K562 (cell line): ENCODE measurements at regions not wholly inside any gene's neighbourhood (a gene's known extent, or its start where the extent isn't known, plus 50 kb on each side); places are given as distances from the start of the nearest gene placed in this dataset.

Source experiments
- ATAC-seq: fragments of 200-7000 bp; cut with Tn5 transposase; 3 replicates; pipeline ENCODE4 v1.9.1; 2020; ENCODE audit warnings: moderate library complexity
- BruUV-seq: library from RNA; stranded (reverse); fragments of 400-500 nt; replicated peaks from 2 replicates; lab custom pipeline; 2021; lab: Mats Ljungman, UMichigan
- CTCF ChIA-PET: fragments of 300-600 bp; formaldehyde crosslinking; extraction: SDS; loops from one replicate; lab custom pipeline; 2021; ENCODE audit warnings: low intra/inter-chr PET ratio; lab: Yijun Ruan, JAX
- POLR2A ChIA-PET: fragments of 300-600, 350-650 bp; sonication (Branson Sonifier 250); formaldehyde crosslinking; extraction: SDS; loops from one replicate; lab custom pipeline; 2021; ENCODE audit warnings: antibody characterized with exemption, inconsistent platforms; lab: Yijun Ruan, JAX
- DNase-seq, 4 experiments: peaks; one replicate each; pipeline versions ENCODE4 v3.0.0 to v3.0.0-alpha.2; 2011 to 2018; ENCODE audit warnings: low spot score in 3 of 4, mixed read lengths in 3 of 4; ENCODE audit errors: extremely low read depth in 1 of 4
- FAIRE-seq: peaks from 2 replicates; lab custom pipeline; 2011; peaks lifted over from hg19 to GRCh38; lab: Jason Lieb, UNC
- H2AFZ ChIP-seq: 2 replicates; pipeline ENCODE4 v1.6.0; 2011; ENCODE audit warnings: low read depth, low read length, control low read depth, inconsistent platforms
- H3K27ac ChIP-seq: fragments of 200-600 bp; 3 replicates; pipeline ENCODE4 v1.8.0; 2011; ENCODE audit warnings: low read depth, mild to moderate bottlenecking, control low read depth, inconsistent platforms, low read length, moderate library complexity, mixed read lengths; ENCODE audit errors: extremely low read depth
- H3K27me3 ChIP-seq, 2 experiments: fragments of 300-600 bp in 1 of 2; 2 replicates in 1 of 2; 3 replicates in 1 of 2; pipeline versions ENCODE4 v1.6.0 to v1.8.0; 2011; ENCODE audit warnings: inconsistent platforms in 2 of 2, low read length in 2 of 2, mild to moderate bottlenecking in 1 of 2, mixed read lengths in 1 of 2, moderate library complexity in 1 of 2; ENCODE audit not compliant: control insufficient read depth in 2 of 2, insufficient read depth in 2 of 2
- H3K36me3 ChIP-seq: fragments of 300-600 bp; 3 replicates; pipeline ENCODE4 v1.8.0; 2011; ENCODE audit warnings: mild to moderate bottlenecking, low read length, inconsistent platforms; ENCODE audit not compliant: control insufficient read depth, insufficient read depth
- H3K4me1 ChIP-seq, 2 experiments: fragments of 200-600 bp in 1 of 2; replicated peaks in 1 of 2; 2 replicates in 1 of 2; 3 replicates in 1 of 2; pipeline versions ENCODE4 v1.5.1 to v1.8.0; 2011; ENCODE audit warnings: inconsistent platforms in 2 of 2, low read length in 2 of 2, mild to moderate bottlenecking in 1 of 2, mixed read lengths in 1 of 2, moderate library complexity in 1 of 2; ENCODE audit not compliant: control insufficient read depth in 2 of 2, insufficient read depth in 2 of 2
- H3K4me2 ChIP-seq: 2 replicates; pipeline ENCODE4 v1.6.1; 2011; ENCODE audit warnings: low read length, control low read depth, inconsistent platforms, mixed read lengths; ENCODE audit not compliant: insufficient read depth
- H3K4me3 ChIP-seq: fragments of 200-600 bp; sonication (generic), shearing (Covaris generic); 2 replicates; pipeline ENCODE4 v1.5.1; 2016; ENCODE audit warnings: control low read depth, inconsistent platforms
- H3K79me2 ChIP-seq: fragments of 200-600 bp; 3 replicates; pipeline ENCODE4 v1.8.0; 2011; ENCODE audit warnings: low read length, inconsistent platforms; ENCODE audit not compliant: control insufficient read depth, insufficient read depth
- H3K9ac ChIP-seq, 2 experiments: 2 replicates each; pipeline versions ENCODE4 v1.6.0 to v1.6.1; 2011; ENCODE audit warnings: low read depth in 2 of 2, low read length in 2 of 2, control low read depth in 1 of 2, inconsistent platforms in 1 of 2, mild to moderate bottlenecking in 1 of 2, mixed read lengths in 1 of 2; ENCODE audit not compliant: insufficient read depth in 1 of 2
- H3K9me1 ChIP-seq: one replicate; pipeline ENCODE4 v1.6.0; 2011; ENCODE audit warnings: inconsistent platforms, mild to moderate bottlenecking, low read length, moderate library complexity; ENCODE audit not compliant: control insufficient read depth, insufficient read depth
- H3K9me3 ChIP-seq: replicated peaks from 2 replicates; pipeline ENCODE4 v1.5.1; 2011; ENCODE audit warnings: low read depth, low read length, inconsistent platforms; ENCODE audit not compliant: control insufficient read depth, insufficient read depth
- H4K20me1 ChIP-seq: replicated peaks from 2 replicates; pipeline ENCODE4 v1.6.1; 2011; ENCODE audit warnings: low read length, inconsistent platforms, mixed read lengths; ENCODE audit not compliant: control insufficient read depth, insufficient read depth
- BRF2 ChIP-seq: IDR thresholded peaks from 3 replicates; pipeline ENCODE4 v1.6.1; 2011; ENCODE audit warnings: borderline replicate concordance, mild to moderate bottlenecking; ENCODE audit not compliant: insufficient read length, insufficient read depth
- CAMTA2 ChIP-seq: fragments of 250-450 bp; sonication (Bioruptor Pico); conservative IDR thresholded peaks from 2 replicates; pipeline ENCODE4 v1.5.1; 2022
- CLOCK ChIP-seq: fragments of 250-450 bp; sonication (Bioruptor Pico); IDR thresholded peaks from 2 replicates; pipeline ENCODE4 v1.4.0; 2020; ENCODE audit warnings: mild to moderate bottlenecking, moderate library complexity, borderline replicate concordance
- HMG20B ChIP-seq: fragments of 250-450 bp; sonication (Bioruptor Pico); IDR thresholded peaks from 2 replicates; pipeline ENCODE4 v1.5.0; 2021; ENCODE audit warnings: mild to moderate bottlenecking
- KAT2B ChIP-seq: IDR thresholded peaks from one replicate; pipeline ENCODE4 v1.6.1; 2012; ENCODE audit warnings: low read depth, mild to moderate bottlenecking, control low read depth, inconsistent platforms, low read length, moderate library complexity
- KAT8 ChIP-seq: fragments of 450-650 bp; IDR thresholded peaks from 2 replicates; pipeline ENCODE4 v1.6.1; 2016; ENCODE audit warnings: low read depth, mild to moderate bottlenecking
- KDM1A ChIP-seq, 2 experiments: fragments of 450-650 bp; IDR thresholded peaks; 2 replicates each; pipeline ENCODE4 v1.6.1; 2016; ENCODE audit warnings: mild to moderate bottlenecking in 2 of 2
- SAP30 ChIP-seq: fragments of 200-600 bp; sonication (generic); IDR thresholded peaks from 2 replicates; pipeline ENCODE4 v1.6.1; 2012; ENCODE audit warnings: borderline replicate concordance, low read depth, mild to moderate bottlenecking, moderate library complexity, low read length, control low read depth, inconsistent platforms; ENCODE audit not compliant: insufficient read depth, poor library complexity, severe bottlenecking
- SRSF7 ChIP-seq: fragments of 200-400 bp; formaldehyde crosslinking; optimal IDR thresholded peaks from 2 replicates; pipeline ENCODE3; 2017; ENCODE audit warnings: mild to moderate bottlenecking, low read depth, low read length
- TBL1XR1 ChIP-seq, 2 experiments: IDR thresholded peaks; 2 replicates each; pipeline ENCODE4 v1.6.1; 2012; ENCODE audit warnings: improper control_type of control experiment in 2 of 2, low read length in 2 of 2, mild to moderate bottlenecking in 1 of 2
- TRIM24 ChIP-seq, 2 experiments: fragments of 450-650 bp; IDR thresholded peaks; 2 replicates each; pipeline ENCODE4 v1.6.1; 2016
- ZC3H8 ChIP-seq: fragments of 450-650 bp; IDR thresholded peaks from 2 replicates; pipeline ENCODE4 v1.6.1; 2017
- ZNF274 ChIP-seq: IDR thresholded peaks from 2 replicates; pipeline ENCODE4 v1.6.1; 2011; ENCODE audit warnings: low read depth, mild to moderate bottlenecking, low read length, moderate library complexity, borderline replicate concordance
- ZNF436 ChIP-seq: fragments of 250-450, 450-650 bp; sonication (Bioruptor Pico); formaldehyde crosslinking; IDR thresholded peaks from 2 replicates; pipeline ENCODE4 v1.7.0; 2020; ENCODE audit warnings: mild to moderate bottlenecking
- in situ Hi-C: fragments of 300-500 bp; cut with MboI; formaldehyde crosslinking; loops from 4 replicates; pipeline ENCODE4 v1.15.0; 2018; ENCODE audit warnings: inconsistent platforms, mixed read lengths
- intact Hi-C: fragments of 100-400 bp; cut with micrococcal nuclease; formaldehyde crosslinking; loops from 2 replicates; pipeline ENCODE4 v1.14.2; 2022

GRCh38 chr19:28914173-28914572, 298.8 kb downstream of the UQCRFS1 start:
- no peak for FAIRE-seq
- ATAC-seq, result no peak
- Histone ChIP-seq H3K4me3 (no peak overlapping the region), H2AFZ (no peak overlapping the region), H4K20me1 (no peaks in the 10 kb centered on the region), H3K4me1 (no peaks in the 10 kb centered on the region), H3K27ac (no peak overlapping the region), H3K79me2 (no peaks in the 10 kb centered on the region), H3K4me2 (no peak overlapping the region), H3K9me1 (no peaks in the 10 kb centered on the region), H3K9ac (no peak overlapping the region), H3K36me3 (no peaks in the 10 kb centered on the region), H3K9me3 (no peaks in the 10 kb centered on the region), H3K27me3 (no peaks in the 10 kb centered on the region; a peak in 1 of 5 replicates)
- ChIA-PET POLR2A (no interaction called here), CTCF (no interaction called here)
- no TSS peak for BruUV-seq
- in situ Hi-C loops (no loop called here), intact Hi-C loops (no loop called here)
- TF ChIP-seq KAT2B (no peak), HMG20B (no peak), TBL1XR1 (IDR thresholded peaks at IDR 0.05; ENCODE audit: low read length in 2 of 2) (no peak), SAP30 (no peak), CLOCK (no peak), TRIM24 (IDR thresholded peaks at IDR 0.05) (no peak), CAMTA2 (CRISPR knock-in tag) (no peak), ZNF274 (no peak), ZC3H8 (no peak), ZNF436 (no peak), SRSF7 (no peak), KAT8 (no peak), BRF2 (no peak), KDM1A (IDR thresholded peaks at IDR 0.05) (no peak)
- DNase-seq, result no peak
